B cell (primary cell): ENCODE measurements at regions not wholly inside any gene's neighbourhood (a gene's known extent, or its start where the extent isn't known, plus 50 kb on each side); places are given as distances from the start of the nearest gene placed in this dataset.

Experiments used
- ATAC-seq: fragments of 200-7000 bp; cut with Tn5 transposase; one replicate; pipeline ENCODE4 v1.10.0; 2021; ENCODE audit warnings: low read depth, mild to moderate bottlenecking, moderate number of reproducible peaks, moderate library complexity
- CTCF ChIA-PET: fragments of 350-600 bp; sonication (Branson Sonifier 250); formaldehyde crosslinking; loops from one replicate; lab custom pipeline; 2021; ENCODE audit warnings: antibody characterized with exemption, inconsistent platforms; lab: Charles Lee
- POLR2A ChIA-PET: fragments of 350-600 bp; sonication (Branson Sonifier 250); formaldehyde crosslinking; loops from one replicate; lab custom pipeline; 2021; ENCODE audit warnings: antibody characterized with exemption; lab: Charles Lee
- DNase-seq: peaks from one replicate; pipeline ENCODE4 v3.0.0; 2013
- H2AFZ ChIP-seq: 2 replicates; pipeline ENCODE4 v1.6.1; 2012; ENCODE audit warnings: mild to moderate bottlenecking, low read depth, low read length; ENCODE audit not compliant: insufficient read depth, poor library complexity, severe bottlenecking
- H3K27ac ChIP-seq, 2 donors: 1 replicate in 1 of 2; 2 replicates in 1 of 2; pipeline ENCODE4 v1.5.1; 2012 to 2013; ENCODE audit warnings: low read length in 2 of 2, mild to moderate bottlenecking in 2 of 2, moderate library complexity in 1 of 2
- H3K27me3 ChIP-seq, 4 experiments: fragments of 200-600 bp in 1 of 4; sonication (generic) in 1 of 4; replicated peaks in 1 of 4; 1 replicate in 2 of 4; 2 replicates in 2 of 4; pipeline versions ENCODE4 v1.6.1 to v1.7.0; 2013 to 2016; ENCODE audit warnings: low read length in 3 of 4, mild to moderate bottlenecking in 2 of 4, mixed read lengths in 1 of 4, moderate library complexity in 1 of 4; ENCODE audit not compliant: insufficient read depth in 4 of 4, control insufficient read depth in 3 of 4; ENCODE audit errors: control extremely low read depth in 1 of 4
- H3K36me3 ChIP-seq, 2 experiments: replicated peaks in 1 of 2; 1 replicate in 1 of 2; 2 replicates in 1 of 2; pipeline versions ENCODE4 v1.6.1 to v1.7.1; 2013; ENCODE audit warnings: low read length in 1 of 2; ENCODE audit not compliant: insufficient read depth in 2 of 2, control insufficient read depth in 1 of 2; ENCODE audit errors: control extremely low read depth in 1 of 2, extremely low read depth in 1 of 2
- H3K4me1 ChIP-seq, 2 donors: fragments of 200-600 bp in 1 of 2; sonication (generic) in 1 of 2; 1 replicate in 1 of 2; 2 replicates in 1 of 2; pipeline versions ENCODE4 v1.5.1 to v1.6.1; 2013 to 2017; ENCODE audit warnings: low read length in 2 of 2; ENCODE audit not compliant: control insufficient read depth in 2 of 2, insufficient read depth in 2 of 2
- H3K4me2 ChIP-seq: replicated peaks from 2 replicates; pipeline ENCODE3; 2012; ENCODE audit warnings: mild to moderate bottlenecking, low read depth, low read length; ENCODE audit not compliant: poor library complexity, severe bottlenecking
- H3K4me3 ChIP-seq, 5 experiments: fragments of 200-600 bp in 1 of 5; sonication (generic) in 1 of 5; 1 replicate in 3 of 5; 2 replicates in 2 of 5; pipeline versions ENCODE4 v1.5.1 to v1.7.0; 2011 to 2016; ENCODE audit warnings: low read length in 4 of 5, mild to moderate bottlenecking in 4 of 5, low read depth in 2 of 5, control low read depth in 1 of 5, moderate library complexity in 1 of 5; ENCODE audit not compliant: insufficient read depth in 1 of 5; ENCODE audit errors: control extremely low read depth in 1 of 5, extremely low read depth in 1 of 5
- H3K79me2 ChIP-seq: fragments of 200-600 bp; sonication (generic); one replicate; pipeline ENCODE4 v1.6.0; 2016; ENCODE audit warnings: low read length; ENCODE audit not compliant: control insufficient read depth, insufficient read depth
- H3K9ac ChIP-seq: fragments of 200-600 bp; sonication (generic); 2 replicates; pipeline ENCODE4 v1.6.1; 2017; ENCODE audit warnings: mild to moderate bottlenecking, low read length, moderate library complexity
- H3K9me3 ChIP-seq, 3 donors: one replicate each; pipeline versions ENCODE4 v1.6.1 to v1.7.1; 2013; ENCODE audit warnings: low read length in 2 of 3; ENCODE audit not compliant: control insufficient read depth in 2 of 3, insufficient read depth in 1 of 3; ENCODE audit errors: control extremely low read depth in 1 of 3
- H4K20me1 ChIP-seq: 2 replicates; pipeline ENCODE4 v1.6.0; 2012; ENCODE audit warnings: mild to moderate bottlenecking, low read length; ENCODE audit not compliant: insufficient read depth, control insufficient read depth, poor library complexity, severe bottlenecking
- H3K27ac Mint-ChIP-seq: one replicate; pipeline ENCODE4 v1.8.0; 2021; ENCODE audit warnings: mixed read lengths
- H3K27me3 Mint-ChIP-seq: one replicate; pipeline ENCODE4 v1.8.0; 2021; ENCODE audit warnings: mixed read lengths
- H3K4me1 Mint-ChIP-seq: one replicate; pipeline ENCODE4 v1.8.0; 2021; ENCODE audit warnings: mixed read lengths
- H3K4me3 Mint-ChIP-seq: one replicate; pipeline ENCODE4 v1.8.0; 2021; ENCODE audit warnings: mixed read lengths
- H3K9me3 Mint-ChIP-seq: one replicate; pipeline ENCODE4 v1.8.0; 2022; ENCODE audit warnings: mixed read lengths; ENCODE audit not compliant: insufficient read depth
- CTCF ChIP-seq: fragments of 200-600 bp; IDR thresholded peaks from one replicate; pipeline ENCODE4 v1.8.0; 2022; ENCODE audit warnings: antibody characterized with exemption, mild to moderate bottlenecking
- EZH2 ChIP-seq: IDR thresholded peaks from 2 replicates; pipeline ENCODE4 v1.6.1; 2012; ENCODE audit warnings: borderline replicate concordance, low read depth, mild to moderate bottlenecking, moderate library complexity, low read length; ENCODE audit not compliant: insufficient read depth, poor library complexity, severe bottlenecking
- WGBS: methylation state at CpG from one replicate; pipeline ENCODE4 v1.1.5; 2013; ENCODE audit warnings: missing lambda C conversion rate; ENCODE audit not compliant: insufficient coverage; 5-methylcytosine and 5-hydroxymethylcytosine counted together
- intact Hi-C: fragments of 100-400 bp; cut with micrococcal nuclease; formaldehyde crosslinking; loops from one replicate; pipeline ENCODE4 v1.10.0; 2022

DNA sequence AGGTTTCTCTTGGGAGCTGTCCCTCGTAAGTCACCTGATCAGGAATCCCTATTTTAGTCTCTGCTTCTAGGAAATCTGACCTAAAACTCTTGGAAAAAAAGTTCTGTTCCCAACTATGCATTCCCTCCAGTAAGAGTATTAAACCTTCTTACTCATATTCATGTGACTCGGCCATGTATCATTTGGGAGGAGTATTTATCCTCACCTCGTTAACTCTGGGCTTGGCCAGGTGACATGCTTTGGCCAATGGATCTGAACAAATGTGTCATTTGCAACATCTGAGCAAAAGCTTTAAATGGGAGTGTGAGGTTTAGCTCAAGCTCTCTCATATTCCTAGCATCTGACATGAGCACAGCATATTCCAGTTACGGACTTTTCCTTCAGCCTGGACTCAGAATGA lies 226.8 kb downstream of the NUAK1 start:
- no peak for DNase-seq
- H3K27ac Mint-ChIP-seq, result no peak overlapping the region
- no peaks in the 10 kb centered on the region for H3K4me1 ChIP-seq
- H3K4me1 Mint-ChIP-seq, result no peaks in the 10 kb centered on the region
- H3K9ac ChIP-seq, result no peak overlapping the region
- no peak overlapping the region for H3K4me2 ChIP-seq
- no peaks in the 10 kb centered on the region for H3K79me2 ChIP-seq
- no peaks in the 10 kb centered on the region for H3K36me3 ChIP-seq
- H3K9me3 ChIP-seq, result no peaks in the 10 kb centered on the region
- intact Hi-C loops, result no loop called here
- no peaks in the 10 kb centered on the region for H3K27me3 ChIP-seq
- H3K27me3 Mint-ChIP-seq, result peaks cover 4% of the 10 kb centered on the region
- peaks cover 2% of the 10 kb centered on the region for H3K9me3 Mint-ChIP-seq
- TF ChIP-seq EZH2, result no peak
- no peak for TF ChIP-seq CTCF
- ChIA-PET CTCF (no interaction called here), POLR2A (no interaction called here)
- no peak overlapping the region for H3K4me3 Mint-ChIP-seq
- ATAC-seq, result no peak
- no peak overlapping the region for H3K27ac ChIP-seq
- no peak overlapping the region for H3K4me3 ChIP-seq
- 75% methylated on average over 1 of the region's 4 CpGs for WGBS
- no peak overlapping the region for H2AFZ ChIP-seq
- no peaks in the 10 kb centered on the region for H4K20me1 ChIP-seq

GRCh38 chr12:105912882-105913678 lies 225.7 kb downstream of the NUAK1 start:
- Histone ChIP-seq H2AFZ (no peak overlapping the region), H3K36me3 (no peaks in the 10 kb centered on the region), H3K4me3 (no peak overlapping the region), H4K20me1 (no peaks in the 10 kb centered on the region), H3K9ac (no peak overlapping the region), H3K4me2 (no peak overlapping the region), H3K27ac (no peak overlapping the region), H3K9me3 (no peaks in the 10 kb centered on the region), H3K79me2 (no peaks in the 10 kb centered on the region), H3K27me3 (no peaks in the 10 kb centered on the region), H3K4me1 (no peaks in the 10 kb centered on the region)
- Mint-ChIP-seq H3K4me3 (no peak overlapping the region), H3K27me3 (peaks cover 4% of the 10 kb centered on the region), H3K9me3 (peaks cover 2% of the 10 kb centered on the region), H3K4me1 (no peaks in the 10 kb centered on the region), H3K27ac (no peak overlapping the region)
- WGBS, result 94% methylated on average over 5 of the region's 9 CpGs
- ChIA-PET POLR2A (no interaction called here), CTCF (no interaction called here)
- DNase-seq, result no peak
- intact Hi-C loops, result no loop called here
- TF ChIP-seq CTCF, result no peak
- TF ChIP-seq EZH2, result no peak
- no peak for ATAC-seq
